ENCODE measurements at regions not wholly inside any gene's neighbourhood (a gene's known extent, or its start where the extent isn't known, plus 50 kb on each side); places are given as distances from the start of the nearest gene placed in this dataset.

DNA sequence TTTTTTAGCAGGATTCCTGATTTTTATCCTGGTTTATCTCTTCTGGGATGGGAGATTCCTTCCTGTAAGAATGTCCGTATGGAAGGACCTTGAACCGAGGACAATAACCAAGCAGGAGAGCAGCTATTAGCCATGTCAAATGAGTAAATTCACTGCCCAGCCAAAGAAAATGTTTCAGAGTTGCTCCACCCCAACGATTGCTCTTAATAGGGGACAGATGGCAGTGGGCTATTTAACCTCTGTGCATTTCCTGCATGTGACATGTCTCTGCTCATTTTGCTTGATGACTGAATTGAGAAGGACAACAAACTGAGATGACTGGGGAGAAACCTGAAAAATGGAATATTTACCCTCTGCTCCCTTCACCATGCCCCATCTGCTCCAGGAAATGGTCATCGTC lies 479.9 kb upstream of the ZNF462 start:
- no peak for TF ChIP-seq L3MBTL2 (conservative IDR thresholded peaks at IDR 0.05)
- TF ChIP-seq SUZ12 (IDR thresholded peaks at IDR 0.05): no peak
- TF ChIP-seq FOXA1 (IDR thresholded peaks at IDR 0.05): no peak
- TF ChIP-seq ZNF384 (IDR thresholded peaks at IDR 0.05): no peak
- no peak for TF ChIP-seq FOXM1 (IDR thresholded peaks at IDR 0.05; ENCODE audit: borderline replicate concordance)
- TF ChIP-seq SP1 (IDR thresholded peaks at IDR 0.05): no peak
- TF ChIP-seq BHLHE40 (IDR thresholded peaks at IDR 0.05; ENCODE audit: borderline replicate concordance): no peak
- no peak for TF ChIP-seq ARNT (IDR thresholded peaks at IDR 0.05)
- no peak for TF ChIP-seq CTBP1 (IDR thresholded peaks at IDR 0.05; ENCODE audit: borderline replicate concordance)
- TF ChIP-seq TARDBP (IDR thresholded peaks at IDR 0.05): no peak
- TF ChIP-seq PKNOX1 (IDR thresholded peaks at IDR 0.05): no peak
